DOHH2 (cell line): ENCODE measurements at regions not wholly inside any gene's neighbourhood (a gene's known extent, or its start where the extent isn't known, plus 50 kb on each side); places are given as distances from the start of the nearest gene placed in this dataset.

Experiments
- EZH2phosphoT487 ChIP-seq: fragments of 200-600 bp; sonication (generic); IDR thresholded peaks from 2 replicates; pipeline ENCODE4 v1.6.1; 2017; ENCODE audit warnings: borderline replicate concordance, mild to moderate bottlenecking, antibody characterized with exemption, low read length, moderate library complexity, mixed read lengths
- TF ChIP-seq, protein P1 (sequence below): fragments of 200-600 bp; sonication (generic); IDR thresholded peaks from one replicate; pipeline ENCODE4 v1.5.1; 2014; ENCODE audit warnings: antibody characterized with exemption, mild to moderate bottlenecking, low read depth, low read length; ENCODE audit not compliant: poor library complexity, severe bottlenecking

DNA sequence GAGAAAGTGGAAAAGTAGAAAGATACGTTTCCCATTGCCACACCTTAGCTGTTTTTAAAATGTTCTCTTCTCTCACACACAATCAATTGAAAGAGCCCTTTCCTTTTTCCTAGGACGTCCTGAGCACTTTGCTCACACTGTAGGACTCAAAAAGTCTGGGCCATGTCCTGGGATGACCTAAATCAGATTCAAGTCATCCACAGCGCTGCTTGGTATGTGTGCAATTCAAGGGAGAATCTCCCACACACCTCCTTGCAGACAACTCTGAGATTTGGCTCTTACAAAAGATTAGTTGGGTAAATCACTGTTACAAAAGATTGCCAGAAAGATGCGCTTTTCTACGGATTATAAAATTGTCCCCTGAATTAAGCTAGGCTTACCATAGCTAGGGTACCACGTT, 130.1 kb downstream of the RNASET2 start:
- TF ChIP-seq, protein P1, sequence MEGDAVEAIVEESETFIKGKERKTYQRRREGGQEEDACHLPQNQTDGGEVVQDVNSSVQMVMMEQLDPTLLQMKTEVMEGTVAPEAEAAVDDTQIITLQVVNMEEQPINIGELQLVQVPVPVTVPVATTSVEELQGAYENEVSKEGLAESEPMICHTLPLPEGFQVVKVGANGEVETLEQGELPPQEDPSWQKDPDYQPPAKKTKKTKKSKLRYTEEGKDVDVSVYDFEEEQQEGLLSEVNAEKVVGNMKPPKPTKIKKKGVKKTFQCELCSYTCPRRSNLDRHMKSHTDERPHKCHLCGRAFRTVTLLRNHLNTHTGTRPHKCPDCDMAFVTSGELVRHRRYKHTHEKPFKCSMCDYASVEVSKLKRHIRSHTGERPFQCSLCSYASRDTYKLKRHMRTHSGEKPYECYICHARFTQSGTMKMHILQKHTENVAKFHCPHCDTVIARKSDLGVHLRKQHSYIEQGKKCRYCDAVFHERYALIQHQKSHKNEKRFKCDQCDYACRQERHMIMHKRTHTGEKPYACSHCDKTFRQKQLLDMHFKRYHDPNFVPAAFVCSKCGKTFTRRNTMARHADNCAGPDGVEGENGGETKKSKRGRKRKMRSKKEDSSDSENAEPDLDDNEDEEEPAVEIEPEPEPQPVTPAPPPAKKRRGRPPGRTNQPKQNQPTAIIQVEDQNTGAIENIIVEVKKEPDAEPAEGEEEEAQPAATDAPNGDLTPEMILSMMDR, result no peak
- TF ChIP-seq EZH2phosphoT487, result no peak
